Activated T-helper 1 cell treated with anti-CD3 and anti-CD28 coated beads, Interleukin-2, amount 50 U/mL, for 16 hours (primary cell): ENCODE measurements at regions not wholly inside any gene's neighbourhood (a gene's known extent, or its start where the extent isn't known, plus 50 kb on each side); places are given as distances from the start of the nearest gene placed in this dataset.
"Not testable (repeated sequence)": the region's sequence is repeated elsewhere in the genome, so short reads cannot be mapped to it uniquely, and the experiment has no call there.

Experiments used
- DNase-seq, 2 donors: peaks; one replicate each; pipeline ENCODE4 v3.0.0-alpha.2; 2020; ENCODE audit warnings: low read depth in 1 of 2, low spot score in 1 of 2

DNA sequence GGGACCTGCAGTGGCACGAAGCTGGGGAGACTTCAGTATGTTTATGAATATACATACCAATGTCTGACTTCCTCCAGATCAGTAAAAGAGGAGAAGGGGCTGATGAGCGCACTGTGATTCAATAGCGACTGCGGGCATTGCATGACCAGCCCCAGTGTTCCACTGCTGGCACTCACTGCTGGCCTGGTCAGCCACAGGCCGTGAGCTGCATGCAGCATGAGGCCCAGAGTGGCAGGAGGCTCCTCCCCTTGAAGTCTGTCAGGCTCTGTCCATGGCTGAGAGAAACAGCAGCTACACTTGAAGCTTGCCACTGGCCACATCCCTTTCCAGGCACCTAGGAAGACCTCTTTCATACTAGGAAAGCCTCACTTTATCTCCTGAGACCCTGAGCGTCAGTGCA lies 265.9 kb upstream of the CDYL start:
- DNase-seq, result no peak

DNA sequence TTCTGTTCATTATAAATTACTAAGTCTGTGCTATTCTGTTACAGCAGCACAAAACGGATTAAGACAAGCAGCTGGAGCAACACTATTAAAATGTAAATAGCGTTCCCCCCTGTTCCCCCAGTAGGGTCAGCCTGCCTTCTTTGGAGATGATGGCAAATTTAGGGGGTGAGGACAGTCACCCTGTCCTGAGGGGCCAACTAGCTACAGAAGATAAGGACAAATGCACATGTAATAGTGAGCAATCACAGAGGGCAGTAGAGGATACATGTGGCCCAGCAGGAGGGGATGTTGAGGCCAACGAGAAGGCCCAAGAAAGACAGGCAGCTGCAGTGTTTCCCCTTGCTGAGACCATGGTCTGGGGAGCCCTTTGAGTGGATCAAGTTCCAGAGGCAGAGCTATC lies 266.7 kb upstream of the CDYL start:
- no peak for DNase-seq

DNA sequence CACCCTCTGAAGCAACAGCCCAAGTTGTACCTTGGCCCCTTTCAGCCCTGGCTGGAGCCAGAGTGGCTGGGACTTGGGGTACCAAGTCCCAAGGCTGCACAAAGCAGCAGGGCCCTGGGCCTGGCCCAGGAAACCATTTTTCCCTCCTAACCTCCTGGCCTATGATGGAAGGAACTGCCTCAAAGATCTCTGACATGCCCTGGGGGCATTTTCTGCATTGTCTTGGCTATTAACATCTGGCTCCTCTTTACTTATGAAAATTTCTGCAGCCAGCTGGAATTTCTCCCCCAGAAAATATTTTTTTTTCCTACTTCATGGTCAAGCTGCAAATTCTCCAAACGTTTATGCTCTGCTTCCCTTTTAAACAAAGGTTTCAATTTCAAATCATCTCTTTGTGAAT lies 269.4 kb upstream of the CDYL start:
- DNase-seq, result no peak

DNA sequence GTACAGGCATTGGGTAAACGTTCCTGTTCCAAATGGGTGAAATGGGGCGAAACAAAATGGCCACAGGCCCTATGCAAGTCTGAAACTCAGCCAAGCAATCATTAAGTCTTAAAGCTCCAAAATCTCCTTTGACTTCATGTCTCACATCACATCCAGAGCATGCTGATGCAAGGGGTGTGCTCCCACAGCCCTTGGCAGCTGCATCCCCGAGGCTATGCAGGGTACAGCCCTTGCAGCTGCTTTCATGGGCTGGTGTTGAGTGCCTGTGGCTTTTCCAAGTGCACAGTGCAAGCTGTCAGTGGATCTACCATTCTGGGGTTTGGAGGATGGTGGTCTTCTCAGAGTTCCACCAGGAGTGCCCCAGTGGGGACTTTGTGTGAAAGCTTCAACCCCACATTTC lies 270.0 kb upstream of the CDYL start:
- no peak for DNase-seq

DNA sequence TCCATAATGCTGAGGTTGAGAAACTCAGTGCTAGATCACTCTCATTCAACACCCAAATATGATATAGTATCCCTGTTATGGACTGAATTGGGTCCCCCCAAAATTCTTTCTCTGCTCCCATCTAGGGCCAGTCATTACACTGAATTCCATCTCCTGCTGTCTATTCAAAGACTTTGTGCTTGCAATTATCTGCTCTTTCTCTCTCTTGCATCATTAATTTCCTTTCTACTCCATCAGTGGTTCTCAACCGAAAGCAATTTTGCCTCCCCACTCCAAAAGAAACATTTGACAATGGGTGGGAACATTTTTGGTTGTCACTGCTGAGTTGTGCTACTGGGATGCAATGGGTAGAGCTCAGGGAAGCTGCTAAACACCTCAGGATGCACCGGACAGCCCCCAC lies 271.5 kb upstream of the CDYL start:
- no peak for DNase-seq

DNA sequence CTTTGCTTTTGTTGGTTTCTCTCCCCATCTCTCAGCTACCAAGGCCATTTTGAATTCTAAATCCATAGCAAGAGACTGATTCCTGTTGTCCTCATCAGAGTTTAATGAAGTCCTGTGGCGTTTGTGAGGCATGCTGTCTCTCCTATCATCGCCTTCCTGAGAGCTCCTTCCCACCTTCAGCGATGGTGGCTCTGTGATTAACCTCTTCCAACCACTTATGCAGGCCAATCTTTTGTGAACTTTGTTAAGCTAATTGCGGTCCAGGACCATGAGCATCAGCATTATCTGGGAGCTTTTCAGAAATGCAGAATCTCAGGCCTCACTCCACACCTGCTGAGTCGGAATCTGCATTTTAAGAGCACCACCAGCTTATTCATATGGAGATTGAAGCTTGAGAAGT lies 272.5 kb upstream of the CDYL start:
- DNase-seq, result no peak

- no peak for DNase-seq
Observed at GRCh38 chr6:4496284-4496683, 279.9 kb upstream of the CDYL start.

- DNase-seq, result no peak
Observed at GRCh38 chr6:4491501-4492260, 284.5 kb upstream of the CDYL start.

GRCh38 chr6:4489538-4489937 lies 286.7 kb upstream of the CDYL start:
- DNase-seq, result no peak

GRCh38 chr6:4488389-4488788 lies 287.8 kb upstream of the CDYL start:
- no peak for DNase-seq

- no peak for DNase-seq
Observed at GRCh38 chr6:4487538-4487937, 288.7 kb upstream of the CDYL start.

DNA sequence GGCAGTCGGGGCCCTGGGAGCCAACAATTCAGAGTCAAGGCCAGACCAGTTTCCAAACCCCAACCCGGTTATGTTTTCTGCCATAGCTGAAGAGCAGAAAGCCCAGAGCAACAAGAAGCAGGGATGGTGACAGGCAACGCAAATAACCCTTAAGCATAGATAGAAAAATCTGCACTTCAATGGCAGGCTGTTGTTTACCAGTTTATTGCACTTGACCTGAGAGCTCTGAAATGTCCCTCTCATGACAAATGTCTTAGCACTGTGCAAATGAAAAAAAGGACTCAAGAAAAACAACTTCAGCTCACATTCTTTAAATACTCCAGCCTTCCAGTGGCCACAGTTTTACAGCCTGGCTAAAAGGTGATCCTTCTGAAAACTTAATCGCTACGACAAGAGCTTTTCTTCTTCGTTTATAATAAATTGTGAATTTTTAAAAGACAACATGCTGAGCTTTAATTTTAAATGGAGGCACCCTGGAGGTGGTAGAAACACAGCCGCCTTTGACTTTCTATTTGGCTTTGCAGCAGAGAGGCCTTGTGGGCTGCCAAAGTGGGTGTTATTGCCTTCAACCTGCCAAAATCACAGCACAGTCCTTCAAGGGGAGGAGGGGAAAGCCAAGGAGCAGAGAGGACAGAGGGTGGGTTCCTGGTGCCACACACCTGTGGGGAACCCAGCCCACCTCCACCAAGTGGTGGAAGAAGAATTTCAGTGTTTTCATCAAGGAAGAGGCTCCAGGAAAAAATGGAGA lies 289.5 kb upstream of the CDYL start:
- no peak for DNase-seq

DNA sequence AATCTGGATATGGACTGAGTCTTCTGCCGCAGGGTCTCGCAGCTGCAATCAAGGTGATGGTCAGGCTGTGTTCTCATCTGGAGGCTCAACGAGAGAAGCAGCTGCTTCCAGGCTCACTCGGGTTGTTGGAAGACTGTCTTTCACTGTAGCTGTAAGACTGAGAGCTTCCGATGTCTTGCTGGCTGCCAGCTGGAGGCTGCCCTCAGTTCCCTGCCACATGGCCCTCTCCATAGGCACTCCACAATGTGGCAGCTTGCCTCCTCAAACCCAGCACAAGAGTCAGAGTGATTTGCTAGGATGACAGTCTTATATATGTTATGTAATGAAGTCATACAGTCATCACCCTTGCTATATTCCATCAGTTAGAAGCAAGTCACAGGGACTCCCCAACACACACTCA lies 290.5 kb upstream of the CDYL start:
- DNase-seq, result no peak

DNA sequence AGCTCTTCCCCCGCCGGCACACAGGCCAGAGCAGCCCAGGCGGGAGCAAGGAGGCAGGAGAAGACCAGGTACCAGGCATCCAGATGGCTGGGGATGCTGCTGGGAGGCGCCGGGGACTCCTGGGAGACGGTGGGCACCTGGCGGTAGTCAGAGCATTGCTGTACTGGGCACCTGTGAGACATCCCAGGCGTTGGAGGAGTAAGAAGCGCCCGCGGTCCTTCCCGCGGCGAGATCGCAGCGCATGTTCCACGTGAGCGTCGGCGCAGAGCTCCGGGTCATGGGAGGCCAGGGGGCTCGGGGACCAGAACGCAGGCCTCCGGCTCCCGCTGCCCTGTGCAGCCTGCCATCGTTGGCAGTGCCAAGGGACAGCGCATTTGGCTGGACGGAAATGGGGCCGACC lies 293.7 kb upstream of the CDYL start:
- no peak for DNase-seq

DNA sequence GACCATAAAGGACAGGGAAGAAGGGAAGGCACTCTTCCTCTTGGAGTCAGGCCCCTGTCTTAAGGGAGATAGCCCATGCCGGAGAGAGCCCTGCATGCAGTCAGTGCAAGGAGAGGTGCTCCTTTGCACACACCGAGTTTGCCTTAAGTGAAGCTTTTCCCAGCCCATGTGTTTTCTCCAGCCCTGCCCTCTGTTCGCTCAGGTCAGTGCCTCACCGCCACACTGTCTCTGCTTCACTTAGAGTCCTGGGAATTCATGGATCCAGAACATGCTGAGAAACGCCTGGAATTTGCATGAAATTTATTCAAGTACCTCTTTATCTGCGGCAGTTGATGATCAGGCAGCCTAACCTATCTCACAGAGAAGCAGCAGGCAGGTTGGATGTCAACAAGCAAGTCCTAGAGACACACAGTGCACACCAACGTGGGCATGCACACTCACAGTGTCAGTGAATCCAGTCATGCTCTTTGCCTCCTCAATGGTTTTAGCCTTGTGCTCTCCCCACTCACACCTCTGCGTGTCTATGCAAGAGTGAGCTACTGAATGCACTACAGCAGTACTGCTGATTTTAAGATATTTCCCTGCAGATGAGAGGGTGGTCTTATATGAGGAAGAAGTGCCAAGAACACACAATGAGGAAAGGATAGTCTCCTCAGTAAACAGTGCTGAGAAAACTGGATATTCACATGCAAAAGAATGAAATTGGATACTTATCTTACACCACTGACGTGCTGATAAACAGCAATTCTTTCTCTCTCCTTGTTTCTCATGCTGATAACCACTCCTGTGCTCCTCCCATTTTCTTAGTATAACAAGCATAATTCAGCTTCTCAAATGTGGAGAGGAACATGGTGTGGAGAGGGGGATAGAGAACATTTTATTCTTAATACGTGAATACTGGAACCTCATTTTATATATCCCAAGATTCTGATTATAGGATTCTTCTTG lies 295.1 kb upstream of the CDYL start:
- DNase-seq, result no peak

GRCh38 chr6:4478098-4478497 lies 298.1 kb upstream of the CDYL start:
- no peak for DNase-seq

GRCh38 chr6:4474810-4475209 lies 301.4 kb upstream of the CDYL start:
- no peak for DNase-seq

- no peak for DNase-seq
Observed at GRCh38 chr6:4472969-4473642, 303.1 kb upstream of the CDYL start.

GRCh38 chr6:4472222-4472621 lies 304.0 kb upstream of the CDYL start:
- DNase-seq, result no peak

DNA sequence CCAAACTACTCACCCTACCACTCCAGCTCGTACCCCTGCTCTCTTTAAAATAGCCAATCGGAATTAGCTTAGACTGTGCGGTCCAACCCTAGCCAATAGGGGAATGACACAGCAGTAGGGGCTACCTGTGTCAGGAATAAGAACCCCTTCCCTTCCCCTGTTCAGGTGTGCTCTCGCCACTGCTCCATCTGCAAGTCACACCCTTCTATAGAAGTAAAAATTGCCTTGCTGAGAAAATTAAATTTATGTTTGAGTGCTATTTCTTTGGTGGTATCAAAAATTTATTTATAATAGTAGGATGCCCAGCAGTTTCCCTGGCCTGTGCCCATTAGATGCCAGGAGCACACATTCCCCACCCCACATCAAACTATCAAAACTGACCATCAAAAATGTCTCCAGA lies 304.7 kb upstream of the CDYL start:
- DNase-seq, result not testable (repeated sequence)

DNA sequence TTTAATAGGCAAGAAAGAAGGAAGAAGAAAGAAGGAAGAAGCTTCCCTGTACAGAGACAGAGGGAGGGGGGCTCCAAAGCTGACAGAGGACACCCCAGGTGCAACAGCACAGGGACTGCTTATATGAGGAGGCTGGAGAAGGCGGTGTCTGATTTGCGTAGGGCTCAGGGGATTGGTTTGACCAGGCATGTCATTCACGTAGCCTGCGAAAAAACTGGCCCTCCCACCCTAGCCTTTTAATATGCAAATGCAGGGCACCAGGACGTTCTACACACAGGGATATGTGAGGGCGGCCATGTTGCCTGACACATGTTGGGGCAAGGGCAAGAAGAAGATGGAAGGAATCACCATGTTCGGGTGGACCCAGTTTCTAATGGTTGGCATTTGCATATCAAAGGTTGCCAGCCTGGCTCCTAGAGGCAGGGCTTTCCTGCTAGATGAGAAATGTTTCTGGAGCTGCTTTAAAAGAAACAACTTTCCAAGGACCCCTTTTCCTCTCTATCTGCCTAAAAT lies 305.4 kb upstream of the CDYL start:
- no peak for DNase-seq
